ENCODE measurements at regions not wholly inside any gene's neighbourhood (a gene's known extent, or its start where the extent isn't known, plus 50 kb on each side); places are given as distances from the start of the nearest gene placed in this dataset.
"Not testable (repeated sequence)": the region's sequence is repeated elsewhere in the genome, so short reads cannot be mapped to it uniquely, and the experiment has no call there.

GRCh38 chr6:19925533-19925932 lies 88.4 kb downstream of the ID4 start:
- H3K36me3 ChIP-seq: no peaks in the 10 kb centered on the region
- no peak for DNase-seq
- H3K27me3 ChIP-seq: peaks cover 0 to 12% (median 0%) of the 10 kb centered on the region in 4 donors
- 83 to 88% methylated on average over 1 of the region's 1 CpG for WGBS, 2 donors
- no peak overlapping the region for H3K27ac ChIP-seq
- no peaks in the 10 kb centered on the region for H3K9me3 ChIP-seq
- TF ChIP-seq, protein P1, sequence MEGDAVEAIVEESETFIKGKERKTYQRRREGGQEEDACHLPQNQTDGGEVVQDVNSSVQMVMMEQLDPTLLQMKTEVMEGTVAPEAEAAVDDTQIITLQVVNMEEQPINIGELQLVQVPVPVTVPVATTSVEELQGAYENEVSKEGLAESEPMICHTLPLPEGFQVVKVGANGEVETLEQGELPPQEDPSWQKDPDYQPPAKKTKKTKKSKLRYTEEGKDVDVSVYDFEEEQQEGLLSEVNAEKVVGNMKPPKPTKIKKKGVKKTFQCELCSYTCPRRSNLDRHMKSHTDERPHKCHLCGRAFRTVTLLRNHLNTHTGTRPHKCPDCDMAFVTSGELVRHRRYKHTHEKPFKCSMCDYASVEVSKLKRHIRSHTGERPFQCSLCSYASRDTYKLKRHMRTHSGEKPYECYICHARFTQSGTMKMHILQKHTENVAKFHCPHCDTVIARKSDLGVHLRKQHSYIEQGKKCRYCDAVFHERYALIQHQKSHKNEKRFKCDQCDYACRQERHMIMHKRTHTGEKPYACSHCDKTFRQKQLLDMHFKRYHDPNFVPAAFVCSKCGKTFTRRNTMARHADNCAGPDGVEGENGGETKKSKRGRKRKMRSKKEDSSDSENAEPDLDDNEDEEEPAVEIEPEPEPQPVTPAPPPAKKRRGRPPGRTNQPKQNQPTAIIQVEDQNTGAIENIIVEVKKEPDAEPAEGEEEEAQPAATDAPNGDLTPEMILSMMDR (IDR thresholded peaks at IDR 0.05): no peak
- TF ChIP-seq POLR2A (IDR thresholded peaks at IDR 0.05): no peak
- no peaks in the 10 kb centered on the region for H3K4me1 ChIP-seq
- intact Hi-C loops (cut with DNase I): no loop called here
- H3K4me3 ChIP-seq: no peak overlapping the region

GRCh38 chr6:19928461-19928860 lies 91.3 kb downstream of the ID4 start:
- Histone ChIP-seq H3K4me3 (no peak overlapping the region), H3K27ac (no peak overlapping the region), H3K9me3 (no peaks in the 10 kb centered on the region), H3K36me3 (no peaks in the 10 kb centered on the region), H3K27me3 (peaks cover 0 to 5% (median 0%) of the 10 kb centered on the region in 4 donors), H3K4me1 (no peaks in the 10 kb centered on the region)
- DNase-seq: no peak
- 77 to 80% methylated on average over 2 of the region's 2 CpGs for WGBS, 2 donors
- intact Hi-C loops (cut with DNase I): no loop called here
- TF ChIP-seq, protein P1 (IDR thresholded peaks at IDR 0.05): no peak
- no peak for TF ChIP-seq POLR2A (IDR thresholded peaks at IDR 0.05)

- Histone ChIP-seq H3K4me3 (no peak overlapping the region), H3K27me3 (peaks cover 0 to 2% (median 0%) of the 10 kb centered on the region in 4 donors), H3K27ac (no peak overlapping the region), H3K9me3 (no peaks in the 10 kb centered on the region), H3K4me1 (no peaks in the 10 kb centered on the region), H3K36me3 (no peaks in the 10 kb centered on the region)
- DNase-seq: no peak
- intact Hi-C loops (cut with DNase I): no loop called here
- WGBS, 2 donors: 23 to 52% methylated on average over 1 of the region's 1 CpG
- TF ChIP-seq, protein P1 (IDR thresholded peaks at IDR 0.05): no peak
- no peak for TF ChIP-seq POLR2A (IDR thresholded peaks at IDR 0.05)
Measured at GRCh38 chr6:19929312-19929711, 92.1 kb downstream of the ID4 start.

- H3K36me3 ChIP-seq: no peaks in the 10 kb centered on the region
- intact Hi-C loops (cut with DNase I): no loop called here
- H3K4me3 ChIP-seq: no peak overlapping the region
- no peaks in the 10 kb centered on the region for H3K27me3 ChIP-seq
- no peak for TF ChIP-seq POLR2A (IDR thresholded peaks at IDR 0.05)
- TF ChIP-seq, protein P1 (IDR thresholded peaks at IDR 0.05): no peak
- no peak overlapping the region for H3K27ac ChIP-seq
- no peaks in the 10 kb centered on the region for H3K4me1 ChIP-seq
- H3K9me3 ChIP-seq: no peaks in the 10 kb centered on the region
- 45 to 49% methylated on average over 5 of the region's 5 CpGs for WGBS, 2 donors
- no peak for DNase-seq
Measured at GRCh38 chr6:19934996-19935591, 97.9 kb downstream of the ID4 start.

GRCh38 chr6:19939321-19939720 lies 102.2 kb downstream of the ID4 start:
- H3K4me1 ChIP-seq; H3K27ac ChIP-seq; H3K9me3 ChIP-seq; intact Hi-C loops (cut with DNase I); H3K4me3 ChIP-seq; H3K27me3 ChIP-seq; H3K36me3 ChIP-seq; DNase-seq: not testable (repeated sequence)
- WGBS, 2 donors: no CpG with 5 or more reads among the region's 28 CpGs

GRCh38 chr6:19939926-19940325 lies 102.8 kb downstream of the ID4 start:
- H3K4me1 ChIP-seq; intact Hi-C loops (cut with DNase I); H3K4me3 ChIP-seq; H3K36me3 ChIP-seq; DNase-seq; H3K27me3 ChIP-seq; H3K9me3 ChIP-seq; H3K27ac ChIP-seq: not testable (repeated sequence)
- no CpG with 5 or more reads among the region's 28 CpGs for WGBS, 2 donors

Data from esophagus squamous epithelium (tissue), 5 donors.